ENCODE measurements at regions not wholly inside any gene's neighbourhood (a gene's known extent, or its start where the extent isn't known, plus 50 kb on each side); places are given as distances from the start of the nearest gene placed in this dataset.

DNA sequence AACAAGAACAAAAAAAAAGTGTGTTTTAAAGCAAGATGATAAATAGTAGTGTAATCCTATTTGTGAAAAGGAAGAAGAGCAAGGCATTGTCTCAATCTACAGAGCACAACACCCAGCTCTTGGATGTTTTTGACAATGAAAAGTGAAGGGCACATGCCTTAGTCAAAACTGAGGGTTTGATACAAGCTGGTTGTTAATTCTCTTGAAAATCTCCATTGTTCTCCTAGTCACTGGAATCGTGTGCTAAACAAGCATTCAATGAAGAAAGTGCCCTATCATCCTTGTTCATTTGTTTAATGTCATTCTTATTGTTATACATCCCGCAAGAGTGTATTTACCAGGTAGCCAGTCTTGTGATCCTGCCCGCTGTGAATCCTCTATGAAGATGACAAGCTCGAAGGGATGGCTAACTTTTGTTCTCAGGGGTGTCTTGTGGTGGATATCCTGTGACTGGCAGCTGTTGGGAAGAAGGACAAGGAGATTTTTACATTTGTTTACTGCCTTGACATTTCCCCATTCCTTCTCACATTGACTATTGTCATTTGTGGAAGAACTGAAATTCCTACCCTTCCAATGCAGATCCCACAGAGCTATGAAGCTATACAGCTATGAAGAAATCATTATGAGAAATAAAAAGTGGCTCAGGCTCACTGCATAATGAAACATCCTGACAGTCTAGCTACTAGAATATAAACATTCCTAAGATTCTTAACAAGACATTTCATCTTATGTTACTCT lies 175.9 kb downstream of the VGLL3 start:
- H2AFZ ChIP-seq (ENCODE audit: low read depth, low read length) = no peak overlapping the region
- H3K36me3 ChIP-seq (replicated peaks; ENCODE audit: low read depth, low read length) = no peaks in the 10 kb centered on the region
- H3K9ac ChIP-seq (ENCODE audit: low read length) = no peak overlapping the region
- no peaks in the 10 kb centered on the region for H3K4me1 ChIP-seq (ENCODE audit: low read length)
- TF ChIP-seq EZH2phosphoT487 (IDR thresholded peaks at IDR 0.05; ENCODE audit: low read depth) (no peak), CTCF (IDR thresholded peaks at IDR 0.05; ENCODE audit: low read depth, low read length) (no peak)
- H3K4me2 ChIP-seq (ENCODE audit: low read length) = no peak overlapping the region
- no peaks in the 10 kb centered on the region for H3K79me2 ChIP-seq (ENCODE audit: low read length)
- H4K20me1 ChIP-seq (ENCODE audit: insufficient read depth, low read length) = no peaks in the 10 kb centered on the region
- no peak overlapping the region for H3K4me3 ChIP-seq (ENCODE audit: low read length)
- H3K9me3 ChIP-seq (ENCODE audit: insufficient read depth, low read length) = no peaks in the 10 kb centered on the region
- H3K27ac ChIP-seq (ENCODE audit: low read length) = no peak overlapping the region
- no peaks in the 10 kb centered on the region for H3K27me3 ChIP-seq (ENCODE audit: low read depth, low read length)

GRCh38 chr3:86814321-86814720 lies 176.6 kb downstream of the VGLL3 start:
- no peak for TF ChIP-seq CTCF (IDR thresholded peaks at IDR 0.05; ENCODE audit: low read depth, low read length)
- TF ChIP-seq EZH2phosphoT487 (IDR thresholded peaks at IDR 0.05; ENCODE audit: low read depth) = no peak
- Histone ChIP-seq H3K4me1 (ENCODE audit: low read length) (no peaks in the 10 kb centered on the region), H2AFZ (ENCODE audit: low read depth, low read length) (no peak overlapping the region), H3K79me2 (ENCODE audit: low read length) (no peaks in the 10 kb centered on the region), H3K4me2 (ENCODE audit: low read length) (no peak overlapping the region), H3K4me3 (ENCODE audit: low read length) (no peak overlapping the region), H3K27me3 (ENCODE audit: low read depth, low read length) (no peaks in the 10 kb centered on the region), H3K36me3 (replicated peaks; ENCODE audit: low read depth, low read length) (no peaks in the 10 kb centered on the region), H3K9ac (ENCODE audit: low read length) (no peak overlapping the region), H3K9me3 (ENCODE audit: insufficient read depth, low read length) (no peaks in the 10 kb centered on the region), H3K27ac (ENCODE audit: low read length) (no peak overlapping the region), H4K20me1 (ENCODE audit: insufficient read depth, low read length) (no peaks in the 10 kb centered on the region)

DNA sequence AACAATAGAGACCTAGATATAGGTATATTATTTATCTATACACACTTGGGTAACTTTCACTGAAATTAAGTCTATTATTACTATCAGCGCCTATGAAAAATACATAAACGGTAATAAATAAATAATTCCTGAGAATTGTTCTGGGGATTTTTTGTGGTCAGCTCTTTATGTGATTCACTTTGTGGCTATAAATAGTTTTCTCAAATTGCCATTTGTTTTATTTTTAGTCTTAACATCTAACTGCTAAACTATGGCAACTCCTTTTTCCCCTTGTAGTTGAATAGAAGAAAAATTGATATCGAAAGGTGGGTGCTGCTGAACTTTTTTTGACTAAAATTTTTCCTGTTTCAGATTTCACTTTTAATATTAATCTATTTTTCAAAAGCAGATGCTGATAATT lies 189.0 kb downstream of the VGLL3 start:
- no peak overlapping the region for H3K9ac ChIP-seq (ENCODE audit: low read length)
- no peaks in the 10 kb centered on the region for H3K9me3 ChIP-seq (ENCODE audit: insufficient read depth, low read length)
- no peak for TF ChIP-seq EZH2phosphoT487 (IDR thresholded peaks at IDR 0.05; ENCODE audit: low read depth)
- TF ChIP-seq CTCF (IDR thresholded peaks at IDR 0.05; ENCODE audit: low read depth, low read length) = no peak
- no peaks in the 10 kb centered on the region for H3K36me3 ChIP-seq (replicated peaks; ENCODE audit: low read depth, low read length)
- no peak overlapping the region for H3K27ac ChIP-seq (ENCODE audit: low read length)
- no peak overlapping the region for H3K4me3 ChIP-seq (ENCODE audit: low read length)
- H3K4me2 ChIP-seq (ENCODE audit: low read length) = no peak overlapping the region
- no peaks in the 10 kb centered on the region for H3K27me3 ChIP-seq (ENCODE audit: low read depth, low read length)
- H3K79me2 ChIP-seq (ENCODE audit: low read length) = no peaks in the 10 kb centered on the region
- H3K4me1 ChIP-seq (ENCODE audit: low read length) = no peaks in the 10 kb centered on the region
- H4K20me1 ChIP-seq (ENCODE audit: insufficient read depth, low read length) = no peaks in the 10 kb centered on the region
- H2AFZ ChIP-seq (ENCODE audit: low read depth, low read length) = no peak overlapping the region

GRCh38 chr3:86801066-86801465 lies 189.9 kb downstream of the VGLL3 start:
- no peak overlapping the region for H3K4me2 ChIP-seq (ENCODE audit: low read length)
- H2AFZ ChIP-seq (ENCODE audit: low read depth, low read length) = no peak overlapping the region
- H3K4me1 ChIP-seq (ENCODE audit: low read length) = no peaks in the 10 kb centered on the region
- no peak overlapping the region for H3K4me3 ChIP-seq (ENCODE audit: low read length)
- H3K27me3 ChIP-seq (ENCODE audit: low read depth, low read length) = no peaks in the 10 kb centered on the region
- TF ChIP-seq CTCF (IDR thresholded peaks at IDR 0.05; ENCODE audit: low read depth, low read length) (no peak), EZH2phosphoT487 (IDR thresholded peaks at IDR 0.05; ENCODE audit: low read depth) (no peak)
- H4K20me1 ChIP-seq (ENCODE audit: insufficient read depth, low read length) = no peaks in the 10 kb centered on the region
- H3K9me3 ChIP-seq (ENCODE audit: insufficient read depth, low read length) = no peaks in the 10 kb centered on the region
- H3K27ac ChIP-seq (ENCODE audit: low read length) = no peak overlapping the region
- no peak overlapping the region for H3K9ac ChIP-seq (ENCODE audit: low read length)
- no peaks in the 10 kb centered on the region for H3K36me3 ChIP-seq (replicated peaks; ENCODE audit: low read depth, low read length)
- H3K79me2 ChIP-seq (ENCODE audit: low read length) = no peaks in the 10 kb centered on the region
